HG03460 (cell line): ENCODE measurements at regions not wholly inside any gene's neighbourhood (a gene's known extent, or its start where the extent isn't known, plus 50 kb on each side); places are given as distances from the start of the nearest gene placed in this dataset.

ENCODE experiments used
- ATAC-seq: cut with Tn5 transposase; IDR thresholded peaks from one replicate; pipeline ENCODE4 v1.9.1; 2021; ENCODE audit not compliant: unreplicated experiment

- ATAC-seq, result no peak
These were observed 146.5 kb downstream of the SYK start for GRCh38 chr9:90948156-90948555.

GRCh38 chr9:90950600-90950999, 149.0 kb downstream of the SYK start:
- ATAC-seq, result no peak

GRCh38 chr9:90953200-90953599, 151.6 kb downstream of the SYK start:
- no peak for ATAC-seq

GRCh38 chr9:90953805-90954204, 152.2 kb downstream of the SYK start:
- ATAC-seq, result no peak

GRCh38 chr9:90956026-90956810, 154.6 kb downstream of the SYK start:
- no peak for ATAC-seq

- ATAC-seq, result no peak
These were observed 156.7 kb downstream of the SYK start for GRCh38 chr9:90958328-90958727.

GRCh38 chr9:90960941-90961340, 159.3 kb downstream of the SYK start:
- no peak for ATAC-seq

GRCh38 chr9:90961375-90961774, 159.8 kb downstream of the SYK start:
- no peak for ATAC-seq

- ATAC-seq, result no peak
These were observed 162.7 kb downstream of the SYK start for GRCh38 chr9:90964101-90965020.

- no peak for ATAC-seq
These were observed 163.8 kb downstream of the SYK start for GRCh38 chr9:90965226-90966030.

GRCh38 chr9:90966031-90966290, 164.3 kb downstream of the SYK start:
- no peak for ATAC-seq

GRCh38 chr9:90966480-90967144, 165.0 kb downstream of the SYK start:
- no peak for ATAC-seq

GRCh38 chr9:90967145-90967538, 165.5 kb downstream of the SYK start:
- ATAC-seq, result no peak

- ATAC-seq, result no peak
These were observed 167.5 kb downstream of the SYK start for GRCh38 chr9:90969021-90969675.

- ATAC-seq, result no peak
These were observed 169.0 kb downstream of the SYK start for GRCh38 chr9:90970608-90971007.

GRCh38 chr9:90972057-90972456, 170.4 kb downstream of the SYK start:
- ATAC-seq, result no peak

- no peak for ATAC-seq
These were observed 172.4 kb downstream of the SYK start for GRCh38 chr9:90974016-90974415.

- ATAC-seq, result no peak
These were observed 173.1 kb downstream of the SYK start for GRCh38 chr9:90974643-90975245.

- no peak for ATAC-seq
These were observed 174.3 kb downstream of the SYK start for GRCh38 chr9:90975781-90976538.
